SH-SY5Y (cell line): ENCODE measurements at regions not wholly inside any gene's neighbourhood (a gene's known extent, or its start where the extent isn't known, plus 50 kb on each side); places are given as distances from the start of the nearest gene placed in this dataset.

Experiments used
- GATA2 ChIP-seq: IDR thresholded peaks from 2 replicates; pipeline ENCODE4 v1.6.1; 2011; ENCODE audit warnings: mild to moderate bottlenecking, low read depth, low read length
- GATA3 ChIP-seq: IDR thresholded peaks from 2 replicates; pipeline ENCODE4 v1.6.1; 2011; ENCODE audit warnings: low read depth, mild to moderate bottlenecking, low read length, moderate library complexity

- TF ChIP-seq GATA2: no peak
These were observed 370.8 kb upstream of the PTGER4 start for GRCh38 chr5:40308867-40309266.

- TF ChIP-seq GATA3: no peak
- no peak for TF ChIP-seq GATA2
These were observed 371.8 kb upstream of the PTGER4 start for GRCh38 chr5:40307920-40308319.

- TF ChIP-seq GATA2 (no peak), GATA3 (no peak)
These were observed 372.7 kb upstream of the PTGER4 start for GRCh38 chr5:40306869-40307487.

- no peak for TF ChIP-seq GATA2
- no peak for TF ChIP-seq GATA3
These were observed 387.7 kb upstream of the PTGER4 start for GRCh38 chr5:40292006-40292405.

GRCh38 chr5:40291338-40291737 is 388.4 kb upstream of the PTGER4 start:
- TF ChIP-seq GATA2: no peak
- no peak for TF ChIP-seq GATA3

GRCh38 chr5:40288800-40289485 is 390.8 kb upstream of the PTGER4 start:
- TF ChIP-seq GATA2 (no peak), GATA3 (no peak)

GRCh38 chr5:40284863-40285262 is 394.9 kb upstream of the PTGER4 start:
- TF ChIP-seq GATA2: no peak
- TF ChIP-seq GATA3: no peak

- TF ChIP-seq GATA3: no peak
- no peak for TF ChIP-seq GATA2
These were observed 400.8 kb upstream of the PTGER4 start for GRCh38 chr5:40278881-40279280.

- no peak for TF ChIP-seq GATA2
- no peak for TF ChIP-seq GATA3
These were observed 402.4 kb upstream of the PTGER4 start for GRCh38 chr5:40277161-40277906.

- no peak for TF ChIP-seq GATA2
- no peak for TF ChIP-seq GATA3
These were observed 403.2 kb upstream of the PTGER4 start for GRCh38 chr5:40276426-40277102.

GRCh38 chr5:40274568-40274967 is 405.1 kb upstream of the PTGER4 start:
- TF ChIP-seq GATA2 (no peak), GATA3 (no peak)

- no peak for TF ChIP-seq GATA3
- no peak for TF ChIP-seq GATA2
These were observed 405.8 kb upstream of the PTGER4 start for GRCh38 chr5:40273936-40274335.

GRCh38 chr5:40271476-40271875 is 408.2 kb upstream of the PTGER4 start:
- TF ChIP-seq GATA3: no peak
- TF ChIP-seq GATA2: no peak

- TF ChIP-seq GATA3 (no peak), GATA2 (no peak)
These were observed 409.4 kb upstream of the PTGER4 start for GRCh38 chr5:40270274-40270845.
